Smooth muscle cell (in vitro differentiated cells): ENCODE measurements at regions not wholly inside any gene's neighbourhood (a gene's known extent, or its start where the extent isn't known, plus 50 kb on each side); places are given as distances from the start of the nearest gene placed in this dataset.
"Not testable (repeated sequence)": the region's sequence is repeated elsewhere in the genome, so short reads cannot be mapped to it uniquely, and the experiment has no call there.

ENCODE experiments used
- DNase-seq: peaks from one replicate; lab custom pipeline; 2025; ENCODE audit not compliant: unreplicated experiment; lab: John Stamatoyannopoulos, UW
- H2AFZ ChIP-seq: fragments of 200-600 bp; sonication (generic); 2 replicates; pipeline ENCODE4 v1.6.0; 2016; ENCODE audit warnings: antibody characterized with exemption, low read depth, mild to moderate bottlenecking
- H3F3A ChIP-seq: fragments of 200-600 bp; sonication (generic); 2 replicates; pipeline ENCODE4 v1.6.0; 2017; ENCODE audit warnings: antibody characterized with exemption, low read depth
- H3K27ac ChIP-seq: fragments of 200-600 bp; sonication (generic); 2 replicates; pipeline ENCODE4 v1.5.1; 2016; ENCODE audit warnings: low read depth, mild to moderate bottlenecking
- H3K27me3 ChIP-seq: fragments of 200-600 bp; sonication (generic); 2 replicates; pipeline ENCODE4 v1.6.1; 2016; ENCODE audit warnings: low read depth, mild to moderate bottlenecking
- H3K36me3 ChIP-seq: fragments of 200-600 bp; sonication (generic); 2 replicates; pipeline ENCODE4 v1.5.1; 2016; ENCODE audit warnings: low read depth
- H3K4me1 ChIP-seq: fragments of 200-600 bp; sonication (generic); 2 replicates; pipeline ENCODE4 v1.5.1; 2016; ENCODE audit warnings: low read depth
- H3K4me2 ChIP-seq: fragments of 200-600 bp; sonication (generic); 2 replicates; pipeline ENCODE4 v1.6.0; 2016; ENCODE audit warnings: mild to moderate bottlenecking
- H3K4me3 ChIP-seq: fragments of 200-600 bp; sonication (generic); 2 replicates; pipeline ENCODE4 v1.5.1; 2016; ENCODE audit warnings: mild to moderate bottlenecking
- H3K79me2 ChIP-seq: fragments of 200-600 bp; sonication (generic); 2 replicates; pipeline ENCODE4 v1.6.0; 2016; ENCODE audit warnings: low read depth, mild to moderate bottlenecking
- H3K9ac ChIP-seq: fragments of 200-600 bp; sonication (generic); 2 replicates; pipeline ENCODE4 v1.6.0; 2016; ENCODE audit warnings: low read depth
- H3K9me3 ChIP-seq: fragments of 200-600 bp; sonication (generic); replicated peaks from 2 replicates; pipeline ENCODE4 v1.5.1; 2016; ENCODE audit warnings: low read depth
- H4K20me1 ChIP-seq: fragments of 200-600 bp; sonication (generic); 2 replicates; pipeline ENCODE4 v1.6.0; 2016; ENCODE audit warnings: low read depth
- WGBS: methylation state at CpG from one replicate; pipeline ENCODE4 v1.1.7; 2016; ENCODE audit warnings: low lambda C conversion rate; 5-methylcytosine and 5-hydroxymethylcytosine counted together

DNA sequence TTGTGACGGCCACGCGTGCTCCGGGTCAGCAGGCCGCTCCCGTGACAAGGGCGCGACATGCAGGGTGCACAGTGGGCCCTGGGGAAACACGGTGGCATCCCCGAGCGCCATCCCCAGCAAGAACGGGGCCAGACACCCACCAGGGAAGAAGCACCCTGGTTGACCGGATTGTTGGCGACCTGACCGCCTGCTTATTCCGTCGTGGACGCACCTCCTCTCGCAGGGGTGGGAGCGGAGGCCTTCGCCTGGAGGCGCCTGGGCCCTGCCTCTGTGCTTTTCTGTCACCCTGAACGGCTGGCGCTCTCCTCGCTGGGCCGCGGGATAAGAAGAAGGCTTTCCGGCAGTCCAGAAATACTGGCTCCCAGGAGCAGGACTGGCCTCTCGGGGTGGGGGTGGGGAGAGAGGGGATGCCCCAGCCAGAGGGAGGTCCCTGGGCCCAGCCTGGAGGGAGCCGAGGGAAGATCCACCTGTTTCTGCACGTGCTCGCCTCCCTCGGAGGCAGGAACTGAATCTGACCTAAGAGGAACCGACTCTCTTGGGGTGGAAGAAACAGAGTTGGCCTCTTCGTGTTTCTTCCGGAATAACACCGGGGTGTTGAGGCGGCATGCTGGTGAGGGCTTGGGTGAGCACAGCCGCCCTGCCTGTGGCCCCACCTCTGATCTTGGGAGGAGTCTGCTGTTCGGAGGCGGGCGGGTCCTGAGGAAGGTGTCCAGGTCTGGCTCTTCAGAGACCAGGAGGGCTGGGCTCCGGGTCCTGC, 4394.2 kb upstream of the TPTE start:
- not testable (repeated sequence) for DNase-seq
- 73% methylated on average over 17 of the region's 43 CpGs for WGBS

DNA sequence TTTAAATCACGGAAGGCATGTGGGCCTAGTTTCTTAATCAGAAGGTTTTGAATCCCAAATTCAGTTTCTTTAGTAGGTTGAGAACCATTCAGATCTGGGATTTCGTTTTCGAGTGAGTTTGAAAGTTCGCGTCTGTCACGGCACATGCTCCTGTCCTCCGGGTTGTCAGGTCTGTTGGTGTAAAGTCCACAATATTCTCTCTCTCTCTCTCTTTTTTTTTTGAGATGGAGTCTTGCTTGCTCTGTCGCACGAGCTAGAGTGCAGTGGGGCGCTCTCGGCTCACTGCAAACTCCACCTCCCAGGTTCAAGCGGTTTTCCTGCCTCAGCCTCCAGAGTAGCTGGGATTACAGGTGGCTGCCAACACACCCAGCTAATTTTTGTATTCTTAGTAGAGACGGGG, 4390.6 kb upstream of the TPTE start:
- 92% methylated on average over 1 of the region's 13 CpGs for WGBS
- not testable (repeated sequence) for H4K20me1 ChIP-seq, H3K79me2 ChIP-seq, H3K9ac ChIP-seq, H2AFZ ChIP-seq, H3K27ac ChIP-seq, H3F3A ChIP-seq, H3K36me3 ChIP-seq, H3K4me3 ChIP-seq, H3K4me1 ChIP-seq, DNase-seq, H3K27me3 ChIP-seq, H3K4me2 ChIP-seq, H3K9me3 ChIP-seq

More for the DNA sequence above, 4394.2 kb upstream of the TPTE start:
- not testable (repeated sequence) for H3K79me2 ChIP-seq, H3K4me2 ChIP-seq, H3K4me1 ChIP-seq, H3F3A ChIP-seq, H4K20me1 ChIP-seq, H3K36me3 ChIP-seq, H3K27me3 ChIP-seq, H3K9me3 ChIP-seq, H3K9ac ChIP-seq, H3K27ac ChIP-seq, H2AFZ ChIP-seq, H3K4me3 ChIP-seq

DNA sequence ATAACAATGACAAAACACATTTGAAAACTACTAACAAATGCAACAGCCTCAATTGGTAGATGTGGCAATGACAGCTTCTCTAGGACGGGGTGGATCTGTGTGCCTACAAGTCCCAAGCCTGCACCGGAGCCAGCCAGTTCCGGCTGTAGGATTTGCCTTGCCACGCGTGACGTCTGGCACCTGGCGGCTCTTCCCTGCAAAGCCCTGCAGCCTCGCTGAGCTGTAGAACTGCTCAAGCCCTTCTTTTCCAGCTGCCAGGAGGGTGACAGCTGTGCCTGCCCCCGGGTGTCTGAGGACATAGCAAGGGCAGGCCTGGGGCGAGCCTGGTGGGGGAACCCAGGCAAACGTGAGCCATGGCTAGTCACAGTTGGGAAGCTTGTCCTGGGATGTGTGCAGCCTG, 4388.0 kb upstream of the TPTE start:
- not testable (repeated sequence) for H3K27ac ChIP-seq, H3K4me2 ChIP-seq, H3K79me2 ChIP-seq, H3K4me3 ChIP-seq, H3K9me3 ChIP-seq, H3K36me3 ChIP-seq, H2AFZ ChIP-seq, H3F3A ChIP-seq, H3K4me1 ChIP-seq, H4K20me1 ChIP-seq, DNase-seq, H3K27me3 ChIP-seq, H3K9ac ChIP-seq
- WGBS, result no CpG with 5 or more reads among the region's 11 CpGs

DNA sequence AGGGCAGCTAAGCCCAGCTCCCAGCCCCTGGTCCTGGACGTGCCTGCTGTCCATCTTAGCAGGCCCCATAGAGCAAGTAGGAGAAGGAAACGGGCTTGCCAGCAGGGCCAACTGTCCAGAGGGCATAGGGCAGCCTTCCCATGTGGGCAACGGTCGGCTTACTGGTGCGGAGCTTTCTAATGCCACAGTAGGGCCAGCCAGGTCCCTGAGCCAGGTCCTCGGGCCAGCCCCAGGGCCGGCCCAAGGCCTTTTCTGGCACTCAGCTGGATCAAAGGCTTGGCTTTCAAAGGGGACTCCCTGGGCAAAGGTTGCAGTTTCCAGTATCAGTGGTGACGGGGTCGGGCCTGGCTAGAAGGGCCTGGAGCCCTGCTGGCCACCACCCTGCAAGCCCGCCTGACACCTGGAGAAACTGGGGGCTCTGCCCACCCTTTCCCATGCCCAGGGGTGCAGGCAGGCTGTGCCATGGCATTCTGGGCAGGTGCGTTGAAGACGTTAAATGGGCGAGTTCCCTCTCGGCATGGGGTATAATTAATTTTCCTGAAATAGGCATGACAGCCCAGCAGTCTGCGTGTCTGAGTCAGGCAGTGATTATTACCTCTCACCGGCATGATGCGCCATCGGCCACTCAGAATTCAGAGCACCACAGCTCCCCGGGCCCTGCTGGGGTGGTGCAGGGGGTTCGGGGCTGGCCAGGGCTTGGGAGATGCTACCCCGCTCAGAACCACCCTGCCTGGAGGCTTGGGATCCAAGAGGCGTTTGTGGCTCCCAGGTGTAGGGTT, 4387.3 kb upstream of the TPTE start:
- DNase-seq, H3K4me1 ChIP-seq, H3F3A ChIP-seq, H3K27ac ChIP-seq, H3K9ac ChIP-seq, H3K4me2 ChIP-seq, H3K4me3 ChIP-seq, H3K27me3 ChIP-seq, H3K79me2 ChIP-seq, H3K36me3 ChIP-seq, H3K9me3 ChIP-seq, H4K20me1 ChIP-seq, H2AFZ ChIP-seq: not testable (repeated sequence)
- WGBS, result no CpG with 5 or more reads among the region's 22 CpGs

DNA sequence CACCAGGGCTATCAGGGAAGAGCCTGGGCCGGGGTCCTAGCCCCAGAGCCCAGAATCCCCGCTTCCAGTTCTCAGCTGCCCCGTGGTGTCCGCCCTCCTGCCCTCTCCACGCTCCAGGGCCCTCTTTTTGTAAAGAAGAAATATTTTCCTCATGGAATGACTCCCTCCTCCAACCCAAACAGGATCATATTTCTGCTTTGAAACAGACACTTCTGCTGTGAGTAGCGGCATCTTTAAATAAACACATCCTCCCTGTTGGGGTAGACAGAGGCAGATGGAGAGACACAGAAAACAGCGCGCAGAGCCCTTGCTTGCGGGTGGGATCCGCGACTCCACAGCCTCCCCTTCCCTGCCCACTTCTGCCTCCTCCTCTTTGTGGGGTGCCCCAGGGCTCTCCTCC, 4384.7 kb upstream of the TPTE start:
- not testable (repeated sequence) for H3K9me3 ChIP-seq, H3K27me3 ChIP-seq, H2AFZ ChIP-seq, H3K4me2 ChIP-seq, H3K9ac ChIP-seq, H3K4me3 ChIP-seq, H3K4me1 ChIP-seq, H3F3A ChIP-seq, H4K20me1 ChIP-seq, H3K79me2 ChIP-seq, H3K27ac ChIP-seq, DNase-seq, H3K36me3 ChIP-seq
- WGBS, result no CpG with 5 or more reads among the region's 11 CpGs

DNA sequence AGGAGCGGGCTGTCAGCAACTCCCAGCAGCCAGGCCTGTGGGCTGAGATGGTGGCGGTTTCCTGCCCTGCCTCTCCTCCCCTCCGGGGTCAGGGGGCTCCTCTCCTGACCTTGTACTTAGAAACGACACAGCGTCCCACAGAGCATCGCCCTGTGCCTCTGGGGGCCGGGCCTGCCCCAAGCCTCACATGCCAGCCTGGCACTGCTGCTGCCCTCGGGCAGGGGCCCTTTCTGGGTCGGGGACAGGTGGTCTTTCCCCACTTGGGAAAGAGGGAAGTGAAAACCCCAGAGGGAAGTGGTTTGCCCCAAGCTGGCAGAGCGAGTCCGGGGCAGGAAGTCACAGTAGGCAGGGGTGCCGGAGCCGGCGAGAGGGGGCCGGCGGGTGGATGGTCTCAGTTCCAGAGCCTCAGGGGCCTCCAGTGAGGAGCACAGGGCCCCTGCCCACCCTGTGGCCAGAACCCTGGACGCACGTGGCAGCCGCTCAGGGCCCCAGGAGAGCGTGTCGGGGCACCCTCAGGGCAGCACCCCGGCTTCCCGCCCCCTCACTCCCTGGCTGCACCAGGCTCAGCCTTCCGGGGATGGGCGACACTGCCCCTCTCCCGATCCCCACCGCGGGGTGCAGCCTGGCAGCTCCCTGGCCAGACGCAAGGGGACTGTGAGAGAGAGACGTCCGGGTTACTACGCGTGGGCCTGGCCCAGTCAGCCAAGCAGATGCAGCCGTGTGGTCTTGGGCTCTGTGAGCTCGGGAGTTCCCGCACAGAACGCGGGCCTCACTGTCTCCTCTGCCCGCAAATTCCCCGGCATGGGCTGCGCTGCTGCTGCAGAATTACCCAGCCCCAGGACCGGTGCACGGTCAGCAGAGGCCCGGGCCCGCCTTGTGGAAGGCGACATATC, 4382.9 kb upstream of the TPTE start:
- not testable (repeated sequence) for H3K9me3 ChIP-seq, H2AFZ ChIP-seq, H3K27ac ChIP-seq, H3K4me2 ChIP-seq, H3K9ac ChIP-seq, H3K27me3 ChIP-seq, H3K4me1 ChIP-seq, H3K79me2 ChIP-seq, H3F3A ChIP-seq, H3K4me3 ChIP-seq, DNase-seq, H4K20me1 ChIP-seq, H3K36me3 ChIP-seq
- WGBS, result no CpG with 5 or more reads among the region's 46 CpGs

DNA sequence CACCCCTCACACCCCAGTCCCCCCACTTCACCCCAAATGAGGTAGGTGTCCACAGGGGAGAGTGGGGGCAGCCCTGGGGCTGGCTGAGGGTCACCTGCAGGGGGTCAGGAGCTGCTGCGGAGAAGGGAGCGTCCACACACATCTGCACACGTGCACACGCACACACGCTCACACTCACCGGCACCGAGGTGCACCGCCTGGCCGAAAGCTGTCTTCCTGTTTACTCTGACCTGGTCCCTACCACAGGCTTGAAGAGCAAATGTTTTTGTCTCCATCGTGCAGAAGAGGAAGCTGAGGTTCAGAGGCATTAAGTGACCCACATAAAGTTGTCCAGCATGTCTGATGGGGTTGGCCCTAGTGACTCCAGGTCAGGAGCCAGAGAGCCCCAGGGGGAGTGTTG, 4382.1 kb upstream of the TPTE start:
- not testable (repeated sequence) for DNase-seq, H2AFZ ChIP-seq, H3K9ac ChIP-seq, H3K4me2 ChIP-seq, H4K20me1 ChIP-seq, H3K4me1 ChIP-seq, H3K9me3 ChIP-seq, H3K27me3 ChIP-seq, H3K4me3 ChIP-seq, H3F3A ChIP-seq, H3K36me3 ChIP-seq, H3K27ac ChIP-seq, H3K79me2 ChIP-seq
- WGBS, result no CpG with 5 or more reads among the region's 10 CpGs

DNA sequence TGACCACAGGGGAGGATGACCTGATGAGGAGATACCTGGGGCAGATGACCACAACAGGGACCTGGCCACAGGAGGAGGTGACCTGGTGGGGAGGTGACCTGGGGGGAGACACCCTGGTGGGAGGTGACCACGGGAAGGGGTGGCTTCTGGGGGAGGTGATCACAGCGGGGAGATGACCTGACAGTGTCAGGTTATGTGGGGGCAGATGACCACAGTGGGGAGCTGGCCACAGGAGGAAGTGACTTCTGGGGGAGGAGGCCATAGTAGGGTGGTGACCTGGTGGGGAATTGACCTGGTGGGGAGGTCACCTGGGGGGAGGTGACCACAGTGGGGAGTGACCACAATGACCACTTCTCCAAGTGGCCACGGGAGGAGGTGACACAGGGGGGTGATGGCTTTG, 4381.5 kb upstream of the TPTE start:
- H3K9ac ChIP-seq, H3K4me1 ChIP-seq, H3K27me3 ChIP-seq, H3K9me3 ChIP-seq, H3K27ac ChIP-seq, DNase-seq, H3K4me3 ChIP-seq, H4K20me1 ChIP-seq, H3K4me2 ChIP-seq, H3K36me3 ChIP-seq, H3K79me2 ChIP-seq, H2AFZ ChIP-seq, H3F3A ChIP-seq: not testable (repeated sequence)
- WGBS, result no CpG with 5 or more reads among the region's 3 CpGs
